SK-N-MC (cell line): ENCODE measurements at regions not wholly inside any gene's neighbourhood (a gene's known extent, or its start where the extent isn't known, plus 50 kb on each side); places are given as distances from the start of the nearest gene placed in this dataset.
"Not testable (repeated sequence)": the region's sequence is repeated elsewhere in the genome, so short reads cannot be mapped to it uniquely, and the experiment has no call there.

ENCODE experiments used
- DNase-seq: peaks from one replicate; pipeline ENCODE4 v3.0.0-alpha.2; 2011; ENCODE audit warnings: low read depth, low spot score
- H3K27ac ChIP-seq: fragments of 200-600 bp; sonication (generic); 2 replicates; pipeline ENCODE4 v1.5.1; 2016; ENCODE audit warnings: mixed run types
- H3K36me3 ChIP-seq: fragments of 200-600 bp; sonication (generic); 2 replicates; pipeline ENCODE4 v1.6.1; 2017; ENCODE audit warnings: antibody characterized with exemption, low read length, mixed read lengths; ENCODE audit not compliant: insufficient read depth
- H3K4me3 ChIP-seq: fragments of 200-600 bp; sonication (generic); 2 replicates; pipeline ENCODE4 v1.5.1; 2016
- H3K9ac ChIP-seq: fragments of 200-600 bp; sonication (generic); 2 replicates; pipeline ENCODE4 v1.8.0; 2017; ENCODE audit warnings: mixed run types, mixed read lengths; ENCODE audit not compliant: insufficient read length
- H3K9me3 ChIP-seq: fragments of 200-600 bp; sonication (generic); 2 replicates; pipeline ENCODE4 v1.6.1; 2017; ENCODE audit warnings: low read depth, mild to moderate bottlenecking, antibody characterized with exemption, low read length, moderate library complexity, mixed read lengths
- EZH2 ChIP-seq: fragments of 200-600 bp; sonication (generic); IDR thresholded peaks from one replicate; pipeline ENCODE4 v1.6.1; 2017; ENCODE audit warnings: antibody characterized with exemption
- FOXP2 ChIP-seq: optimal IDR thresholded peaks from 2 replicates; pipeline ENCODE3; 2011; ENCODE audit warnings: mild to moderate bottlenecking, moderate library complexity; ENCODE audit not compliant: insufficient read depth; ENCODE audit errors: extremely low read length, control extremely low read depth
- POLR2AphosphoS5 ChIP-seq: IDR thresholded peaks from 2 replicates; pipeline ENCODE4 v1.6.1; 2012; ENCODE audit warnings: mild to moderate bottlenecking, low read depth, low read length, borderline replicate concordance

DNA sequence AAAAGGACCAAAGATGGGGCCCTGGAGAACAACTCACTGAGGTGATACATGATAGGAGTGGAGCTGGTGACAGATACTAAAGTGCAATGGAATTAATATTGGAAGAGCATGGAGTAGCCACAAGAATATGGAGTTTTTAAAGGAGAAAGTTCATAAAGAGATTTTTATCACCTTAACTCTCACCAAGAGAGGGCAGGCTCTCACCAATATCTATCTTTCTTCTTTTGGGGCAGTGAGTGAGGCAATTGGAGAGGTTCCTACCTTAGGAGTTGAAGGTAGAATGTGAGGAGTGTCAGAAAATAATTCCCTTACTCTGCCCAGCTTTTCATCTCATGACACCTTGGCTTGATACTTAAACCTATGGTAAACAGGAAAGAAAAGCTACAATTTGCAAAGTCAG lies 233.7 kb upstream of the CWC22 start:
- H3K36me3 ChIP-seq, result no peaks in the 10 kb centered on the region
- H3K4me3 ChIP-seq, result no peak overlapping the region
- no peak for DNase-seq
- no peak overlapping the region for H3K9ac ChIP-seq
- no peak for TF ChIP-seq EZH2
- no peak for TF ChIP-seq POLR2AphosphoS5
- TF ChIP-seq FOXP2, result no peak
- H3K9me3 ChIP-seq, result no peaks in the 10 kb centered on the region
- no peak overlapping the region for H3K27ac ChIP-seq

DNA sequence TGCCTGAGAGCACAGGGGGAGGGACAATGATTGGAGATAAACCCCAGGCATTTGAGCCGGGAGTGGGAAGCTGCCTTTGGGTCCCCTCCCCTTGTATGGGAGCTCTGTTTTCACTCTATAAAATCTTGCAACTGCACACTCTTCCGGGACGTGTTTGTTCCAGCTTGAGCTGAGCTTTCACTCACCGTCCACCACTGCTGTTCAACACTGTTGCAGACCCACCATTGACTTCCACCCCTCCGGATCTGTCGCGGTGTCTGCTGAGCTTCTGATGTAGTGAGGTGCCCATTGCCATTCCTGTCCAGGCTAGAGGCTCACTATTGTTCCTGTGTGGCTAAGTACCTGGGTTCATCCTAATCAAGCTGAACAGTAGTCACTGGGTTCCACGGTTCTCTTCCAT lies 231.6 kb upstream of the CWC22 start:
- Histone ChIP-seq H3K36me3 (no peaks in the 10 kb centered on the region), H3K27ac (no peak overlapping the region), H3K9me3 (no peaks in the 10 kb centered on the region), H3K4me3 (no peak overlapping the region), H3K9ac (no peak overlapping the region)
- TF ChIP-seq FOXP2 (no peak), POLR2AphosphoS5 (no peak), EZH2 (no peak)
- no peak for DNase-seq

- H3K27ac ChIP-seq, H3K4me3 ChIP-seq, H3K9ac ChIP-seq, DNase-seq, H3K9me3 ChIP-seq, H3K36me3 ChIP-seq: not testable (repeated sequence)
These were observed 229.0 kb upstream of the CWC22 start for GRCh38 chr2:180236061-180236460.

DNA sequence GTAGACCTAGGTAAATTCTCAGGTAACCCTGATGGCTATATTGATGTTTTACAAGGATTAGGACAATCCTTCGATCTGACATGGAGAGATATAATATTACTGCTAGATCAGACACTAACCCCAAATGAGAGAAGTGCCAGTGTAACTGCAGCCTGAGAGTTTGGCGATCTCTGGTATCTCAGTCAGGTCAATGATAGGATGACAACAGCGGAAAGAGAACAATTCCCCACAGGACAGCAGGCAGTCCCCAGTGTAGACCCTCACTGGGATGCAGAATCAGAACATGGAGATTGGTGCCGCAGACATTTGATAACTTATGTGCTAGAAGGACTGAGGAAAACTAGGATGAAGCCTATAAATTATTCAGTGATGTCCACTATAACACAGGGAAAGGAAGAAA lies 228.4 kb upstream of the CWC22 start:
- H3K9ac ChIP-seq, DNase-seq, H3K9me3 ChIP-seq, H3K4me3 ChIP-seq, H3K36me3 ChIP-seq, H3K27ac ChIP-seq: not testable (repeated sequence)

- not testable (repeated sequence) for H3K36me3 ChIP-seq, H3K9me3 ChIP-seq, DNase-seq, H3K27ac ChIP-seq, H3K9ac ChIP-seq, H3K4me3 ChIP-seq
These were observed 227.9 kb upstream of the CWC22 start for GRCh38 chr2:180234991-180235390.

- Histone ChIP-seq H3K27ac (no peak overlapping the region), H3K36me3 (no peaks in the 10 kb centered on the region), H3K9me3 (no peaks in the 10 kb centered on the region), H3K9ac (no peak overlapping the region), H3K4me3 (no peak overlapping the region)
- TF ChIP-seq FOXP2 (no peak), EZH2 (no peak), POLR2AphosphoS5 (no peak)
- DNase-seq, result no peak
These were observed 223.9 kb upstream of the CWC22 start for GRCh38 chr2:180231015-180231414.

GRCh38 chr2:180227461-180227860 lies 220.4 kb upstream of the CWC22 start:
- Histone ChIP-seq H3K9me3 (no peaks in the 10 kb centered on the region), H3K36me3 (no peaks in the 10 kb centered on the region), H3K4me3 (no peak overlapping the region), H3K9ac (no peak overlapping the region), H3K27ac (no peak overlapping the region)
- DNase-seq, result no peak
- TF ChIP-seq EZH2, result no peak
- TF ChIP-seq POLR2AphosphoS5, result no peak
- TF ChIP-seq FOXP2, result no peak

GRCh38 chr2:180225118-180225517 lies 218.0 kb upstream of the CWC22 start:
- Histone ChIP-seq H3K9me3 (no peaks in the 10 kb centered on the region), H3K27ac (no peak overlapping the region), H3K4me3 (no peak overlapping the region), H3K9ac (no peak overlapping the region), H3K36me3 (no peaks in the 10 kb centered on the region)
- DNase-seq, result no peak
- no peak for TF ChIP-seq EZH2
- no peak for TF ChIP-seq FOXP2
- no peak for TF ChIP-seq POLR2AphosphoS5

- Histone ChIP-seq H3K9ac (no peak overlapping the region), H3K9me3 (no peaks in the 10 kb centered on the region), H3K27ac (no peak overlapping the region), H3K4me3 (no peak overlapping the region), H3K36me3 (no peaks in the 10 kb centered on the region)
- TF ChIP-seq POLR2AphosphoS5, result no peak
- no peak for TF ChIP-seq FOXP2
- no peak for TF ChIP-seq EZH2
- no peak for DNase-seq
These were observed 215.5 kb upstream of the CWC22 start for GRCh38 chr2:180222644-180223043.

- H3K4me3 ChIP-seq, result no peak overlapping the region
- TF ChIP-seq FOXP2, result no peak
- DNase-seq, result no peak
These were observed 212.4 kb upstream of the CWC22 start for GRCh38 chr2:180219491-180219890.

More at GRCh38 chr2:180219491-180219890, 212.4 kb upstream of the CWC22 start:
- Histone ChIP-seq H3K27ac (no peak overlapping the region), H3K9me3 (no peaks in the 10 kb centered on the region), H3K9ac (no peak overlapping the region), H3K36me3 (no peaks in the 10 kb centered on the region)
